GM21367 (cell line): ENCODE measurements at regions not wholly inside any gene's neighbourhood (a gene's known extent, or its start where the extent isn't known, plus 50 kb on each side); places are given as distances from the start of the nearest gene placed in this dataset.
"Not testable (repeated sequence)": the region's sequence is repeated elsewhere in the genome, so short reads cannot be mapped to it uniquely, and the experiment has no call there.

Experiments
- ATAC-seq: cut with Tn5 transposase; IDR thresholded peaks from one replicate; pipeline ENCODE4 v1.9.1; 2021; ENCODE audit not compliant: unreplicated experiment

DNA sequence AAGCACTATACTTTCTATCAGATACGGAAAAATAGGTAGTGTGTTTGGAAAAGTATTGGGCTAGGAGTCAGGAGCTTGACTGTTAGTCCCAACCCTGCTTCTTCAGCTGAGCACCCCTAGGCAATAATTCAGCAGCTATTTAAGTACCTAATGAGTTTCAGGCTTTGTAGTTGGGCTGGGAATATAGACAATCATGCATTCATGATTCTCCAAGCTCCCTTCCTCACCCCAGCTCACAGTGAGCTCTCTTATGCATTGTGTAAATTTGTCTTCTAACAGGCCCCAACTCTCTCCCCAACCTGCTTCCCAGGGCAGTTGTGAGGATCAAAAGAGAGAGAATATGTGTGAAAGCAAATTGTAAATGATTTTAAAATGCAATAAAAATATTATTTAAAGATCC is 201.2 kb downstream of the MSX2 start:
- no peak for ATAC-seq

DNA sequence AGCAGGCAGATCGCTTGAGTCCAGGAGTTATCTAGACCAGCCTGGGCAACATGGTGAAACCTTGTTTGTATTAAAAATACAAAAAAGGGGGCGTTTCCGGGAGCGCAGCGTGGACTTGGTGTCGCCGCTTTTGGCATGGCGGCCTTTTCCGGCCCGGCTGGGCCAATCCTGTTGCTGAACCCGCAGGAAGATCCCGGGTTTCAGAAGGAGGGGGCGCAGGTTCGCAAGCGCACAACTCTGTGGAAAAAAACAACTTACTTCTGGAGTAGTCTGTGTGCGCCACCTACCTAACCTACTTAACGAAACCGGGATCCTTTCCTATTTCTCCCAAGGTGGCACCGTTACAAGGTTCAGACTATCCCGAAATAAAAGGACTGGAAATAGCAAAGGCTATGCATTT is 198.6 kb downstream of the MSX2 start:
- no peak for ATAC-seq

DNA sequence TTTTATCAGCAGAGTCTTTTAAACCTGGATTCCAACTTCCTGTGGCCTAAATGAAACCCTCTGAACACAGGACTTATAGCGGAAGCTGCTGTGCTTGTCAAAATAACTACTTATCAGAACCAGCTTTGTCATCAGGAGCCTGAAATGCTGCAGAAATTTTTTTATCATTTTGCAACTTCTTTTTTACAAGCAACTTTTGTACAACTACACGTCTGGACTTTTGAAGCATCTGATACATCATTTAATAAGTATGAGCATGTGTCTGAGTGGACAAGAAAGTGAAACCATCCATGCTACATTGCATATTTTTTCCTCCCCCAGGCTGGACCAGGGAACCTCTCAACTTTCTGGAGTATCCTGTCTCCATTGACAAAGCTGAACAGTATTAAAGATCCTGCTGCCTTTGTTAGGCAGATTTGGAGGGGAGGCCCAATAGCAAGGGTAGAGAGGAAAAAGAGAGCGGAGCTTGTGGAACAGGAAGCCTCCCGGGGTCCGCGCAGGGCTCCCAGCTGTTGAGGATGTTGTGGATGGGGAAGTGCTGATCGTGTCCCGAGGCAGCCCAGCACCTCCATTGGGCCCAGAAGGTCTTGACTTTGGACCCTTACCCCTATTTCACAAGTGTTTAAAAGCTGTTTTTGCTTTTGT is 196.6 kb downstream of the MSX2 start:
- ATAC-seq, result no peak

DNA sequence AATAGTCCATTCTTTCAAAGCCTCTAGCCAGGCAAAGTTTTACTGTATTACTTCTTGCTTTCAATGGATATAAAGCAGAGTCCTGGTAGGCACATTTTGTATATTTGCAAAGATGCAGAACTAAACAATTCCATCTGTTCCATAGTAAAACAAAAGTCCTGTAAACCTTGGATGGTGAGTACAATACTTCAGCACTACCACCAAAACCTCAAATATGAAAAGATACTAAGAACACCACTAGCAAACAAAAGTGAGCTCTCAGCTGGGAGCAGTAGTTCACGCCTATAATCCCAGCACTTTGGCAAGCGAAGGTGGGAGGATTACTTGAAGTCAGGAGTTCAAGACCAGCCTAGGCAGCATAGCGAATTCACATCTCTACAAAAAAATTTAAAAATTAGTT is 195.0 kb downstream of the MSX2 start:
- no peak for ATAC-seq

DNA sequence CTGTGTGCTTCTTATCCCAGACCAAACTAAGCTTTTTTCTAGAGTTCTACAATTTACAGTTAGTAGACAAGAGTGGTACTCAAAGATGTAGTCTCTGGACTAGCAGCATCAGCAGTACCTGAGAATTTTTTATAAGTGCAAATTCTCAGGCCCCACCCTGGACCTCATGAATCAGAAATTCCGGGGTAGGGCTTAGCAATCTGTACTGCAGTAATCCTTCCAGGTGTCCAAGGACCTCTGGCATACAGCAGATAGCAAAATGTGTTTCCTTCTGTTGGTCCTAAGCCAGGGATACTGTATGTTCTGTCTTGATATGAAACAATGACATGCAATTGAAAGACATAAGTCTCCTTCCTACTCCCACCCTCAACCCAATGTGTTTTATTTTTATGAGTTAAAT is 194.3 kb downstream of the MSX2 start:
- no peak for ATAC-seq

DNA sequence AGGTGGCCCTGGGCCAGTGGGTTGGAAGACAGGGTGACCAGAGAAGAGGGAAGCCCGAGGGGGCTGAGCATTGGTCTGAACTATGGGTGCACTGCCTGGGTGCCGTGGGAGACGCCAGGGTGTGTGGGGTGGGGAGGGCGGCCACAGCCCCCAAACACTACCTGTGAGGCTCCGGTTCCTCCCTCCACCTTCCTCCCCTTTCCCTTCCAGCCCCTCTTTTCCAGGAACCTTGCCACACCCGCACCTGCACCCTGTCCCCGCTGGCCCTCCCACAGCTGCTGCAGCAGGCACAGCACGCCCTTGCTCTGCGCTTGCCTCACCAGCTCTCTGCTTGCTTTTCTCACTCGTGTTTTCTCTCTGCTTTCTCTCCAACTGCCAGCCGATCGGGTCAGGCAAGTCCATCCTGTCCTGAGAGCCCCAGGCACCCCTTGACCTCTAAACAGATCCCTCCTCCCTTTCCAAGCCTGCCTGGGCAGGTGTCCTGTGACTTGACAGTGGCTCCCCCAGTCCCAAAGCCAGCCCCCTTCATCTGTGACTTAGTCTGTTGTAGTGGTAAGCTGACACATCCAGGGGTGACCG is 193.7 kb downstream of the MSX2 start:
- no peak for ATAC-seq

DNA sequence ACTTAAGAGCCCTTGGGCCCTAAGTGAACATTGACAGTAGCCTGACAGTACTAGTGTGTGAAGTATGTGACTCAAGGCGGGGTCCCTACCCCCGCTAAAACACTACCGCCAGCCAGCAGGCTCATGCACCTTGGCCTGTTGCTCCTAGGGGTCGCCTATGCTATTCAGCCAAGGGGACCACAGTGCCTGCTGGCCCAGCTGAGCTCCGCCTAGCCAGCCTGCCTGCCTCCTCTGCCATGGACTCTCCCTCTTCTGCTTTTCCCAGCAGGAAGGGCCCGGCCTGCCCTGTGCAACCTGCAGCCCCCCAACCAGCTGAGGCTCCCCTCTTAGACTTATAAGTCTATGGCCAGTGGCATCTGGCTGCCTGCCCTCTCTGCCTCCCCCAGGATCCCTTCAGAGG is 193.1 kb downstream of the MSX2 start:
- ATAC-seq, result not testable (repeated sequence)

DNA sequence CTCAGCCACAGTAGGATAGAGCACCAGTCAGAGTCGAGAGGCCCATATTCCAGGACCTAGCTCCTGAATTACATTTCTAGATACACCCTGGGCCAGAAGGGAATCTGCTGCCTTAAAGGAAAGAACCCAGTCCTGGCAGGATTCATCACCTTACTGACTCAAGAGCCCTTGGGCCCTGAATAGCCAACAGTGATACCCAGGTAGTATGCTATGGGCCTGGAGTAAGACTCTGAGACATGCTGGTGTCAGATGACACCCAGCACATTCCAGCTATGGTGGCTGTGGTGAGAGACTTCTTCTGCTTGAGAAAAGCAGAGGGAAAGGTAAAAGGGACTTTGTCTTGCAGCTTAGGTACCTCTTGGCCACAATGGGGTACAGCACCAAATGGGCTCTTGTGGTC is 192.5 kb downstream of the MSX2 start:
- ATAC-seq, result not testable (repeated sequence)

DNA sequence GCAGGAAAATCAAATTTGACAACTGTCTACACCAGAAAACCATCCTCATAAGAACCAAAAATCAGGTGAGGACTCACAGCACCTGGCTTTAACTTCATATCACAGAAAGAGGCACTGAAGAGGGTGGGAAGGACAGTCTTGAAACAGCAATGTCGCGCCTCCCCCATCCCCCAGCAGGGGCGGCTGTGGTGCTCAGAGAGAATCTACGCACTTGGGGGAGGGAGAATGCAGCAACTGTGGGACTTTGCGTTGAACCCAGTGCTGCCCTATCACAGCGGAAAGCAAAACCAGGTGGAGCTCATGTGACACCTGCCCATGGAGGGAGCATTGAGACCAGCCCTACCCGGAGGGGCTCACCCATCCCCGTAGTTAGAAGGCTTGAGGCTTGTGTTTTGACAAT is 191.8 kb downstream of the MSX2 start:
- ATAC-seq, result no peak

DNA sequence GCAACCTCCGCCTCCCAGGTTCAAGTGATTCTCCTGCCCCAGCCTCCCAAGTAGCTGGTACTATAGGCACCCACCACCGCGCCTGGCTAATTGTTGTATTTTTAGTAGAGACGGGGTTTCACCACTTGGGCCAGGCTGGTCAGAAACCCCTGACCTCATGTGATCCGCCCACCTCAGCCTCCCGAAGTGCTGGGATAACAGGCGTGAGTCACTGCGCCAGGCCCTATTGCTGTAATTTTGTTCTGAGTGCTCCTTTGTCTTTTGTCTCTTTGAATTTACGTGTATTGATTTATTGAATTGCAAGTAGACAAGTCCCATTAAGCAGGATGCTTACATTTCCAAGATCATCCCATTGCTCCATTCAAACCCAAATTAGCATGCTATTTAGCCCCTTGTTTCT is 186.7 kb downstream of the MSX2 start:
- no peak for ATAC-seq

DNA sequence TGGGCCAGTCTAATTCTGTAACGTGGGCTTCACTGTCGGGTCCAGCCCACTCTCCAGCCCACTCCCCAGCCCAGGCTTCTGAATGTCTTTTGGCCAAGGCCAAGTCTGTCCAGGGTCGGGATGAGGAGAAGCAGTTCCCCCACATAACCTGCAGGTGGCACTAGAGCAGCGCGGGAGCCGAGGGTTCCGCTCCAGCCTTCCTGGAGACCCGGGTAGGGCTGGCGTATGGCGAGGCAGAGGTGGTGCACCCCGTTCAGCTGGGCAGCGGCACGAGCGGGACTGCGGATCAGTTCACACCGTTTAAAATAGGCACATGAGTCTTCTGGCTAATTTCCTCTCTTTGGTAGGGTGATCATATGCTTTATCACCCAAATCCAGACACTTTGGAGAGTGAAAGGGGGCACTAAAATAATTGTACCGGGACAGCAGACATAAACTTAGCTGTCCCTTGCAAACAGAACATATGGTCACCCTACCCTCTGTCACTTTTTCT is 185.9 kb downstream of the MSX2 start:
- ATAC-seq, result peak; percentile 97

DNA sequence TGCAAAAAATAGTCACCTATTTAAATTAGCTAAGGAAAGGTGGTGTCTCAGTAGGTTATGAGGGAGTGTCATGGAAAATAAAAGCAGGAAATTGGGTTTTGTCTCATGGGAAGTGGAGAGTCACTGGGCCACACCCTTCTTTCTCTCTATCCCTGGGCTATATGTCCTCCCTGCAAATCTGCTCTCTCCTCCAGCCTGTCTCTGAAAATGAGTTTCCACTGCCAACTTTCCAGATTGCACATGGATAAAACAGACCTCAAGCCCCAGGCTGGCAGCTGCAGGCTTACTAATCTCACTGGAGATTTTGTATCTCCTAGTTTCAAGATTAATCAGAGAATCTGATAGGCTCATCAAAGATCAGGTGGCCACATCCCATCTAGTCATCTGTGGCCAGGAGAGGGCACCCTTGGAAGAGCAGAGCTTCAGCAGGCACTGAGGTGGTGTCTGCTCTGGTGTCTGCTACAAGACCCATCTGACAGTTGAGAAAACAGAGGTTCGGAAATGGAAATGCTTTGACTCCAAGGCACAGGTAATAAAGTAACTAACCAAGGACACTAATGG is 178.9 kb downstream of the MSX2 start:
- no peak for ATAC-seq

DNA sequence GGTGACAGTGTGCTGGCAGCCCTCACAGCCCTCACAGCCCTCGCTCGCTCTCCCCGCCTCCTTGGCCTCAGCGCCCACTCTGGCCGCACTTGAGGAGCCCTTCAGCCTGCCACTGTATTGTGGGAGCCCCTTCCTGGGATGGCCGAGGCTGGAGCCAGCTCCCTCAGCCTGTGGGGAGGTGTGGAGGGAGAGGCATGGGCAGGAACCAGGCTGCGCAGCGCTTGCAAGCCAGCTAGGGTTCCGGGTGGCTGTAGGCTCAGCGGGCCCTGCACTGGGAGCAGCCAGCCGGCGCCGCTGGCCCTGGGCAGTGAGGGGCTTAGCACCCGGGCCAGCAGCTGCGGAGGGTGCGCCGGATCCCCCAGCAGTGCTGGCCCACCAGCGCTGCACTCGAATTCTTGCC is 177.0 kb downstream of the MSX2 start:
- ATAC-seq, result no peak

DNA sequence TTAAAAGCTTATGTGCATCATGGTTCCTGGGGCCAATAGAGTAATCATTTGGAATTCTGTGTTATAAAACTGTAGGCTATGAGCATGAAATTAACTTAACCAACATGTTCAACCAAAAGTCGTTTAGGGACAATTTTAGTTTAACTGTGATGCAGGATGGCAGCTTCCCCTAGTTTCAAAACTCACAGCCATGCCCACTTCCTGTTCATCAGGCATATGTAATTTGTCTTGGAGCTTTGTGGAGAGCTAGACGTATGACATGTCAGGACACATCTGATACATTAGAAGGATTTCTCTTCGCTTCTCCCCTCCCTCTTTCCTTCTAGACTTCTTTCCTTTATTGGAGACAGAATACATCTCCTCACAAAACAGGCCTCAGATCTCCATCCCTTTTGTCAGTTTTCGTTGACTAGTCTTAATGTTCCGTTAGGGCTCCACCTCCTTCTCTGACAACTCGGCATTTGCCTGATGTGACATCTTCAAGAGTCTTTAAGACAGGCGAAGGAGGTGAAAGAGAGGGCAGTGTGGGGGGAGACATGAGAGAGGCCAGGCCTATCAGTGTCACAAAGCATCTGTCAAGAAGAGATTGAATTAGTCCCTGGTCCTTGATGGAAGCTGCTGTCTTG is 176.0 kb downstream of the MSX2 start:
- no peak for ATAC-seq

DNA sequence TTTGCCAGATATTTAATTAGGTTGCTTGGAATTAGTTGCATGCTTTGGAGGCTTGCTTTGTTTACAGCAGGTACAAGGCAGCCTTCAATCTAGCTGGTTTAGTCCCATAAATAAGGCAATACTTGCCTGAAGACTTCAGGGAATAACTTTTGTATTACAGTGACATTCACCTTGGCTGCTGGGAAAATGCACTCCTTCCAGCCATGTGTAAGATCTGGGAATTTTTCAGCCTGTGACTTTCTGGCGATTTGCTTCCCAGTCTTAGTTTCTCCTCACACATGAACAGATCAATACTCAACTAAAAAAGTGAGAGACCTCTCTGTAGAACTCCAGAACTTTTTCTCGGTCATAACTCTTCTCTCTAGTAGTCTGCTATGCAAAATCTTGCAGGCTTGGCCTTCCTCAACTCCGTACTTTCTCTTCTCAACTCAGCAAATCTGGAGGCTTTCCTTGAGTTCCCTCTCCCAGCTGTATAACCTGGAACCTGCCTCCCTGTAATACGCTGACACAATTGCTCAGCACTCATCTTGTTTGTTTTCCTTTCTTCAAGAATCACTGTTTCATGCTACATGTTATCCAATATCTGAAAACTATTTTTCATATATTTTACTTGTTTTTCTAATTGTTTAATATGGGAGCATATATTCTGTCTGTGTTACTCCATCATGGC is 173.0 kb downstream of the MSX2 start:
- ATAC-seq, result no peak

DNA sequence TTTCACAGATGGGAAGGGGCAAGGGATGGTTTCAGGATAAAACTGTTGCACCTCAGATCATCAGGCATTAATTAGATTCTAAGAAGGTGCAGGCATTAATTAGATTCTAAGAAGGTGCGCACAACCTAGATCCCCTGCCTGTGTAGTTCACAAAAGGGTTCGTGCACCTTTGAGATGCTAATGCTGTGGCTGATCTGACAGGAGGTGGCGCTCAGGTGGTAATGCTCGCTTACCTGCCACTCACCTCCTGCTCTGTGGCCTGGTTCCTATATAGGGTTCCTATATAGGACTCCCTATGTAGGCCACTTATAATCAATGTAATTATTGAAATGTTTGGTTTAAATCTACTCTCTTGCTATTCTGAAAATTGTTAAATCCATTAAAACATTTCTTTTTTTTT is 171.0 kb downstream of the MSX2 start:
- no peak for ATAC-seq

DNA sequence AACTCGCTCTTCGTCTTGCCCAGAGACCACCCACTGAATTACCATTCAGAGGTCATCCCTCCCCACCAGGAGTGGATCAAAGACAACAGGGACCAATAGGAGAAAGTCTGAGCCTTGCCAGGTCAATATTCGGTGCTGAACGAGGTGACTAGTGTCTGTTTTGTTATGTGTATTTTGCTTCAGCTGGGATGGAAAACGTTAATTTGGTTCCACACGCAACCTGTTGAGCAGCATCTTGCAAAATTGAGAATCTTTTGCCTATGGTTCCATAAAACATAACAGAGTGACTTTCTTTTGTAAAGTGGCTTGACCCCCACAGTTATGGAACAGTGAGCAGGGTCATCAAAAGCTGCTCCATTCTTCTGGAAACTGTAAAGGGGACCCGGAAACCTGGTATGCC is 168.4 kb downstream of the MSX2 start:
- ATAC-seq, result no peak

DNA sequence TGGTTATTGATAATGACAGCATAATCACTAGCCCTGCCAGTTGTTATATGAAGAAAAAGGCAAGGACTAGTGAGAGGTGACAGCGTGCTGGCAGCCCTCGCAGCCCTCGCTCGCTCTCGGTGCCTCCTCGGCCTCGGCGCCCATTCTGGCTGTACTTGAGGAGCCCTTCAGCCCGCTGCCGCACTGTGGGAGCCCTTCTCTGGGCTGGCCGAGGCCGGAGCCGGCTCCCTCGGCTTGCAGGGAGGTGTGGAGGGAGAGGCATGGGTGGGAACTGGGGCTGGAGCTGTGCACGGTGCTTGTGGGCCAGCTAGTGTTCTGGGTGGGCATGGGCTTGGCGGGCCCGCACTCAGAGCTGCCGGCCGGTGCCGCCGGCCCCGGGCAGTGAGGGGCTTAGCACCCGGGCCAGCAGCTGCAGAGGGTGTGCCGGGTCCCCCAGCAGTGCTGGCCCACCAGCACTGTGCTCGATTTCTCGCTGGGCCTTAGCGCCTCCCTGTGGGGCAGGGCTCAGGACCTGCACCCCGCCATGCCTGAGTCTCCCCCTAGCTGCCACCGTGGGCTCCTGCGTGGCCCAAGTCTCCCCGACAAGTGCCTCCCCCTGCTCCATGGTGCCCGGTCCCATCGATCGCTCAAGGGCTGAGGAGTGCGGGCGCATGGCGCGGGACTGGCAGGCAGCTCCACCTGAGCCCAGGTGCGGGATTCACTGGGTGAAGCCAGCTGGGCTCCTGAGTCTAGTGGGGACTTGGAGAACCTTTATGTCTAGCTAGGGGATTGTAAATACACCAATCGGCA is 156.2 kb downstream of the MSX2 start:
- ATAC-seq, result not testable (repeated sequence)

DNA sequence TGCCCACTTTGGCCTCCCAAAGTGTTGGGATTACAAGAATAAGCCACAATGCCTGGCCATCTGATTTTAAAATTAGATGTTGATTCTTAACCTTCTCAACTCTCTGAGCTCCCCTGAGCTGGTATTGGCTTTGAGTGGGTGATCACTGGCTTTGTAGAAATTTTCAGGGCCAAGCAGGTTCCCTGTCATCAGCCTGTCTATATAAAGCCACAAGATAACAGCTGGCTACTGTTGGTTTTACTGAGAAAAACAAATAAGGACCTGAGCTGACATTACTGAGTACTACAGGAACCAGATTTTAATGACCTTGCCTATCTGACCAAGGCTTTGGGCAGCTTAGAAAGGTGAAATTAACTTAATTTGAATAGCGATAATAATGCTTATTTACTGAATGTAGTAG is 153.6 kb downstream of the MSX2 start:
- ATAC-seq, result no peak

DNA sequence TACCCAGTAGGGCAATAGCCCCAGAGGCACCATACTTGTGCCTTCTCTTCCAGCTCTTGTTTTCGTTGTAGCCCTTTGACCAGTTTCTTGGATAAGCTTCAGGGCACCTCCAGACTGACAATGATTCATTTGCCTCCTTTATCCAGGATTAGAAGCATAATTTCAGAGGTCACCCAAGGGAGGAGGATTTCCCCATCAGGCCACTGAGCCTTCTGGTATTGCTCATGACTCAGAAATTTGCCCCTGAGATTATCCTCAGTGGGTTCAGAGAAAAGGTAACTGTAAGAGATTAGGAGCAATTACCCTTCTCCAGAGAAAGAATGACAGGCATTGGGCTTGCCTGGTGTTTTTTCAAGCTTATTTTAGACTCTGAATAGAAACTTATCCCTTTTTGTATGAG is 147.9 kb downstream of the MSX2 start:
- ATAC-seq, result no peak

DNA sequence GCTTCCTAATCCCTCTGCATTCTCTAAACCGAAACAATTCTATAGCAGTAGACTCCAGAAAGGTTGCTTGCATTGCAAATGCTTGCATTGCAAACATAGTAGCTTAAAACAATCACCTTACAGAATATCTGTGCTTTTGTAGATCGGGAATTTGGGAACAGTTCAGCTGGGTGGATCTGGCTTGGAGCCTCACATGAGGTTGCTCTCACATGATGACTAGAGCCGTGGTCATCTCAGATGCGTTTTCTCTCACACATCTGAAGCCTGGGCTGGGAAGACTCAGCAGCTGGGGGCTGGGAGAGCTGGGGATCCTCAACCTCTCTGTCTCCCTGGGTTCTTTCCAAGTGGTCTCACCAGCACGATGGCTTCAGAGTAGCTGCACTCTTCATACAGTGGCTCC is 127.8 kb downstream of the MSX2 start:
- ATAC-seq, result no peak
